Ishikawa (cell line): ENCODE measurements at regions not wholly inside any gene's neighbourhood (a gene's known extent, or its start where the extent isn't known, plus 50 kb on each side); places are given as distances from the start of the nearest gene placed in this dataset.

Source experiments
- CEBPB ChIP-seq: IDR thresholded peaks from 2 replicates; pipeline ENCODE4 v1.6.1; 2012
- CREB1 ChIP-seq: IDR thresholded peaks from 2 replicates; pipeline ENCODE4 v1.6.1; 2012; ENCODE audit warnings: low read depth
- EGR1 ChIP-seq: IDR thresholded peaks from 2 replicates; pipeline ENCODE4 v1.6.1; 2012
- EP300 ChIP-seq: IDR thresholded peaks from 2 replicates; pipeline ENCODE4 v1.6.1; 2012; ENCODE audit warnings: borderline replicate concordance
- FOXM1 ChIP-seq: IDR thresholded peaks from 2 replicates; pipeline ENCODE4 v1.6.1; 2012; ENCODE audit warnings: low read depth, borderline replicate concordance
- MAX ChIP-seq: IDR thresholded peaks from 2 replicates; pipeline ENCODE4 v1.6.1; 2012
- NFIC ChIP-seq: IDR thresholded peaks from 2 replicates; pipeline ENCODE4 v1.6.1; 2012
- RAD21 ChIP-seq: IDR thresholded peaks from 2 replicates; pipeline ENCODE4 v1.6.1; 2012; ENCODE audit warnings: low read depth
- REST ChIP-seq: IDR thresholded peaks from 2 replicates; pipeline ENCODE4 v1.6.1; 2012; ENCODE audit warnings: low read depth, mild to moderate bottlenecking
- TAF1 ChIP-seq: IDR thresholded peaks from 2 replicates; pipeline ENCODE4 v1.6.1; 2012; ENCODE audit warnings: low read depth, mild to moderate bottlenecking
- TCF12 ChIP-seq: IDR thresholded peaks from 2 replicates; pipeline ENCODE4 v1.6.1; 2012; ENCODE audit warnings: low read depth
- TEAD4 ChIP-seq: IDR thresholded peaks from 2 replicates; pipeline ENCODE4 v1.6.1; 2012
- USF1 ChIP-seq: IDR thresholded peaks from 2 replicates; pipeline ENCODE4 v1.6.1; 2012
- YY1 ChIP-seq: IDR thresholded peaks from 2 replicates; pipeline ENCODE4 v1.6.1; 2012; ENCODE audit warnings: low read depth
- ZBTB7A ChIP-seq: IDR thresholded peaks from 2 replicates; pipeline ENCODE4 v1.6.1; 2012; ENCODE audit warnings: low read depth

- TF ChIP-seq CEBPB, result no peak
- TF ChIP-seq USF1, result no peak
- no peak for TF ChIP-seq CREB1
- TF ChIP-seq NFIC, result no peak
- TF ChIP-seq EGR1, result no peak
- no peak for TF ChIP-seq EP300
- TF ChIP-seq TAF1, result no peak
- no peak for TF ChIP-seq TCF12
- no peak for TF ChIP-seq FOXM1
- no peak for TF ChIP-seq TEAD4
Observed at GRCh38 chr10:2460812-2461211, 606.5 kb upstream of the PFKP start.

- no peak for TF ChIP-seq EP300
- no peak for TF ChIP-seq NFIC
- TF ChIP-seq MAX, result no peak
- no peak for TF ChIP-seq FOXM1
- no peak for TF ChIP-seq USF1
- no peak for TF ChIP-seq TAF1
- TF ChIP-seq EGR1, result no peak
- no peak for TF ChIP-seq TEAD4
- no peak for TF ChIP-seq CREB1
- no peak for TF ChIP-seq RAD21
- TF ChIP-seq ZBTB7A, result no peak
- TF ChIP-seq TCF12, result no peak
- TF ChIP-seq YY1, result no peak
- TF ChIP-seq CEBPB, result no peak
- TF ChIP-seq REST, result no peak
Observed at GRCh38 chr10:2459713-2460112, 607.6 kb upstream of the PFKP start.

- no peak for TF ChIP-seq USF1
- TF ChIP-seq TCF12, result no peak
- TF ChIP-seq CREB1, result no peak
- no peak for TF ChIP-seq EP300
- TF ChIP-seq YY1, result no peak
- no peak for TF ChIP-seq NFIC
- no peak for TF ChIP-seq CEBPB
- TF ChIP-seq TEAD4, result no peak
- no peak for TF ChIP-seq REST
- TF ChIP-seq FOXM1, result no peak
Observed at GRCh38 chr10:2456834-2457233, 610.5 kb upstream of the PFKP start.

- TF ChIP-seq TCF12 (no peak), NFIC (no peak), USF1 (no peak), RAD21 (no peak), REST (no peak), FOXM1 (no peak), MAX (no peak)
Observed at GRCh38 chr10:2445370-2445769, 622.0 kb upstream of the PFKP start.
